Activated effector memory CD4-positive, alpha-beta T cell treated with anti-CD3 and anti-CD28 coated beads, Interleukin-2, amount 50 U/mL, for 16 hours (primary cell): ENCODE measurements at regions not wholly inside any gene's neighbourhood (a gene's known extent, or its start where the extent isn't known, plus 50 kb on each side); places are given as distances from the start of the nearest gene placed in this dataset.

Source experiments
- DNase-seq: peaks from one replicate; pipeline ENCODE4 v3.0.0-alpha.2; 2020

- no peak for DNase-seq
These were observed 51.0 kb upstream of the VEGFC start for GRCh38 chr4:176843710-176844109.

GRCh38 chr4:176844448-176844847 lies 51.7 kb upstream of the VEGFC start:
- DNase-seq, result no peak

- DNase-seq, result no peak
These were observed 52.9 kb upstream of the VEGFC start for GRCh38 chr4:176845636-176846035.

GRCh38 chr4:176849076-176849475 lies 56.4 kb upstream of the VEGFC start:
- DNase-seq, result no peak

GRCh38 chr4:176850436-176850835 lies 57.7 kb upstream of the VEGFC start:
- no peak for DNase-seq

GRCh38 chr4:176856421-176856820 lies 63.7 kb upstream of the VEGFC start:
- DNase-seq, result no peak

GRCh38 chr4:176858839-176859238 lies 66.1 kb upstream of the VEGFC start:
- no peak for DNase-seq

GRCh38 chr4:176864238-176864637 lies 71.5 kb upstream of the VEGFC start:
- no peak for DNase-seq

GRCh38 chr4:176868676-176869075 lies 76.0 kb upstream of the VEGFC start:
- DNase-seq, result no peak

- DNase-seq, result no peak
These were observed 79.7 kb upstream of the VEGFC start for GRCh38 chr4:176872461-176872860.

- DNase-seq, result no peak
These were observed 82.2 kb upstream of the VEGFC start for GRCh38 chr4:176874721-176875445.

GRCh38 chr4:176875446-176875930 lies 82.8 kb upstream of the VEGFC start:
- no peak for DNase-seq

- DNase-seq, result no peak
These were observed 86.8 kb upstream of the VEGFC start for GRCh38 chr4:176879380-176880116.

GRCh38 chr4:176882206-176882605 lies 89.5 kb upstream of the VEGFC start:
- no peak for DNase-seq

GRCh38 chr4:176883108-176883550 lies 90.4 kb upstream of the VEGFC start:
- no peak for DNase-seq

- DNase-seq, result no peak
These were observed 91.1 kb upstream of the VEGFC start for GRCh38 chr4:176883681-176884418.

- DNase-seq, result no peak
These were observed 92.5 kb upstream of the VEGFC start for GRCh38 chr4:176885224-176885623.

- no peak for DNase-seq
These were observed 93.4 kb upstream of the VEGFC start for GRCh38 chr4:176886135-176886534.

GRCh38 chr4:176889776-176890175 lies 97.1 kb upstream of the VEGFC start:
- no peak for DNase-seq

GRCh38 chr4:176894498-176894897 lies 101.8 kb upstream of the VEGFC start:
- DNase-seq, result no peak

- DNase-seq, result no peak
These were observed 103.5 kb upstream of the VEGFC start for GRCh38 chr4:176896211-176896610.

- DNase-seq, result no peak
These were observed 104.5 kb upstream of the VEGFC start for GRCh38 chr4:176897226-176897625.

- no peak for DNase-seq
These were observed 106.1 kb upstream of the VEGFC start for GRCh38 chr4:176898791-176899190.
